ENCODE measurements at regions not wholly inside any gene's neighbourhood (a gene's known extent, or its start where the extent isn't known, plus 50 kb on each side); places are given as distances from the start of the nearest gene placed in this dataset.

GRCh38 chr1:221514806-221515205 is 227.1 kb downstream of the DUSP10 start:
- H3K4me2 ChIP-seq (replicated peaks; ENCODE audit: low read depth, low read length, poor library complexity, severe bottlenecking): no peak overlapping the region
- TF ChIP-seq EZH2 (IDR thresholded peaks at IDR 0.05; ENCODE audit: borderline replicate concordance, insufficient read depth, low read depth, low read length, poor library complexity, severe bottlenecking): no peak
- no peak for TF ChIP-seq CTCF (IDR thresholded peaks at IDR 0.05)
- peaks cover 0 to 1% (median 0%) of the 10 kb centered on the region in 3 donors for H3K9me3 ChIP-seq (ENCODE audit: control extremely low read depth in 1 of 3, control insufficient read depth in 2 of 3, insufficient read depth in 1 of 3, low read length in 2 of 3)
- Mint-ChIP-seq H3K4me1 (peaks cover 3% of the 10 kb centered on the region), H3K9me3 (ENCODE audit: insufficient read depth) (no peaks in the 10 kb centered on the region), H3K27me3 (no peaks in the 10 kb centered on the region), H3K27ac (no peak overlapping the region), H3K4me3 (no peak overlapping the region)
- no peak overlapping the region for H3K9ac ChIP-seq (ENCODE audit: low read length)
- ChIA-PET POLR2A (no interaction called here), CTCF (interaction anchor here (0.8 to 1.3 kb wide), 3 partner anchors 37 to 228 kb away, joined by 3 read pairs; partner anchors contain the start of gene DUSP10)
- H3K36me3 ChIP-seq (replicated peaks in 1 of 2; ENCODE audit: control extremely low read depth in 1 of 2, control insufficient read depth in 1 of 2, extremely low read depth in 1 of 2, insufficient read depth in 2 of 2, low read length in 1 of 2): no peaks in the 10 kb centered on the region
- intact Hi-C loops (cut with micrococcal nuclease): no loop called here
- no peaks in the 10 kb centered on the region for H3K27me3 ChIP-seq (replicated peaks in 1 of 4; ENCODE audit: control extremely low read depth in 1 of 4, control insufficient read depth in 3 of 4, insufficient read depth in 4 of 4, low read length in 3 of 4)
- H3K27ac ChIP-seq (ENCODE audit: low read length in 2 of 2): no peak overlapping the region
- ATAC-seq (ENCODE audit: low read depth) (no peak), DNase-seq (no peak)
- no peak overlapping the region for H3K4me3 ChIP-seq (ENCODE audit: control extremely low read depth in 1 of 5, extremely low read depth in 1 of 5, insufficient read depth in 1 of 5, low read depth in 2 of 5, low read length in 4 of 5)
- H3K79me2 ChIP-seq (ENCODE audit: control insufficient read depth, insufficient read depth, low read length): no peaks in the 10 kb centered on the region
- H3K4me1 ChIP-seq (ENCODE audit: control insufficient read depth in 2 of 2, insufficient read depth in 2 of 2, low read length in 2 of 2): peaks cover 0 to under 1% of the 10 kb centered on the region in 2 donors
- no peaks in the 10 kb centered on the region for H4K20me1 ChIP-seq (ENCODE audit: control insufficient read depth, insufficient read depth, low read length, poor library complexity, severe bottlenecking)
- H2AFZ ChIP-seq (ENCODE audit: insufficient read depth, low read depth, low read length, poor library complexity, severe bottlenecking): no peak overlapping the region

GRCh38 chr1:221515496-221515895 is 226.4 kb downstream of the DUSP10 start:
- Mint-ChIP-seq H3K27me3 (no peaks in the 10 kb centered on the region), H3K4me3 (no peak overlapping the region), H3K9me3 (ENCODE audit: insufficient read depth) (no peaks in the 10 kb centered on the region), H3K27ac (no peak overlapping the region), H3K4me1 (no peaks in the 10 kb centered on the region)
- Histone ChIP-seq H4K20me1 (ENCODE audit: control insufficient read depth, insufficient read depth, low read length, poor library complexity, severe bottlenecking) (no peaks in the 10 kb centered on the region), H3K4me2 (replicated peaks; ENCODE audit: low read depth, low read length, poor library complexity, severe bottlenecking) (no peak overlapping the region), H3K9ac (ENCODE audit: low read length) (no peak overlapping the region), H3K4me3 (ENCODE audit: control extremely low read depth in 1 of 5, extremely low read depth in 1 of 5, insufficient read depth in 1 of 5, low read depth in 2 of 5, low read length in 4 of 5) (no peak overlapping the region), H3K27me3 (replicated peaks in 1 of 4; ENCODE audit: control extremely low read depth in 1 of 4, control insufficient read depth in 3 of 4, insufficient read depth in 4 of 4, low read length in 3 of 4) (no peaks in the 10 kb centered on the region), H2AFZ (ENCODE audit: insufficient read depth, low read depth, low read length, poor library complexity, severe bottlenecking) (no peak overlapping the region), H3K79me2 (ENCODE audit: control insufficient read depth, insufficient read depth, low read length) (no peaks in the 10 kb centered on the region), H3K27ac (ENCODE audit: low read length in 2 of 2) (no peak overlapping the region), H3K36me3 (replicated peaks in 1 of 2; ENCODE audit: control extremely low read depth in 1 of 2, control insufficient read depth in 1 of 2, extremely low read depth in 1 of 2, insufficient read depth in 2 of 2, low read length in 1 of 2) (no peaks in the 10 kb centered on the region), H3K4me1 (ENCODE audit: control insufficient read depth in 2 of 2, insufficient read depth in 2 of 2, low read length in 2 of 2) (no peaks in the 10 kb centered on the region), H3K9me3 (ENCODE audit: control extremely low read depth in 1 of 3, control insufficient read depth in 2 of 3, insufficient read depth in 1 of 3, low read length in 2 of 3) (peaks cover 0 to 1% (median 0%) of the 10 kb centered on the region in 3 donors)
- ChIA-PET CTCF (interaction anchor here (0.8 to 1.3 kb wide), 3 partner anchors 38 to 227 kb away, joined by 3 read pairs; partner anchors contain the start of gene DUSP10), POLR2A (no interaction called here)
- TF ChIP-seq EZH2 (IDR thresholded peaks at IDR 0.05; ENCODE audit: borderline replicate concordance, insufficient read depth, low read depth, low read length, poor library complexity, severe bottlenecking) (no peak), CTCF (IDR thresholded peaks at IDR 0.05) (no peak)
- DNase-seq: no peak
- ATAC-seq (ENCODE audit: low read depth): no peak
- intact Hi-C loops (cut with micrococcal nuclease): no loop called here

Data from B cell (primary cell).